SKM-1 treated with dmso at 0.1 percent for 144 hours (cell line): ENCODE measurements at regions not wholly inside any gene's neighbourhood (a gene's known extent, or its start where the extent isn't known, plus 50 kb on each side); places are given as distances from the start of the nearest gene placed in this dataset.

ENCODE experiments used
- DNase-seq: peaks from one replicate; lab custom pipeline; 2025; ENCODE audit not compliant: unreplicated experiment; lab: John Stamatoyannopoulos, UW

DNA sequence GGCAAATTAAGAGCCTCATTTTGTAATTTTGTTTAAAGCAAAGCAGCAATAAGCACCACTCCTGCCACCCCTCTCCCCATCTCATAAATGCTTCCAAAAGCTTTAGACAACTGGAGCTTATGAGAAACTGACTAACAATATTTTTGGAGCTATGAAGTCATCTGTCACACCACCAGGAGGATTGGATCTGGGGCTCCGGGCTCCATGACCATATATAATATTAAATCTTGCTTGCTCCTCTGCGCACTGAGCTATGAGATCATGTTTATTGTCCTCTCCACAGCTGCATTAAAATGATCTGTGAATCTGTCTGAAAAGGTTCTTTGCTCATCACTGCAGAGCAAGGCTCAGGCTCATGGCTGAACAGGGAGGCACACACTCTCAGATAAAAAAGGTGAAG, 323.7 kb downstream of the ZNF621 start:
- DNase-seq: no peak

DNA sequence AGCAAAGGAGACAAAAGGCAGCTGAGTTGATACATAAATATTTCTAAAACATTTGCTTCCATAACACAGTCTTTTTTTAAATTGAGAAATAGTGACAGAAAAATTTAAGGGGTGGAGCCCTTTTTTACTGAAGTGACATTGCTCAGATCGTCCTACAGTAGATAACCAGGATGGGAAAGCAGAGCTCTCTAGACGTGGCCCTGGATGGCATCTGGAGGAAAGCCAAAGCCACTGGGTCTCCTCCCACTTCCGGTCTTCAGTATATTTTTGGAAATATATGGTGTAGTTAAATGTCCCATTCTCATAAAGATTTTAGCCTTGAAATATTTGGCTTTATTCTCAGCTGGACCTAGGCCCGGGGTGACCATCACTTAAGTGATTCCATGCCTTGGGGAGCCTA, 326.1 kb downstream of the ZNF621 start:
- no peak for DNase-seq

DNA sequence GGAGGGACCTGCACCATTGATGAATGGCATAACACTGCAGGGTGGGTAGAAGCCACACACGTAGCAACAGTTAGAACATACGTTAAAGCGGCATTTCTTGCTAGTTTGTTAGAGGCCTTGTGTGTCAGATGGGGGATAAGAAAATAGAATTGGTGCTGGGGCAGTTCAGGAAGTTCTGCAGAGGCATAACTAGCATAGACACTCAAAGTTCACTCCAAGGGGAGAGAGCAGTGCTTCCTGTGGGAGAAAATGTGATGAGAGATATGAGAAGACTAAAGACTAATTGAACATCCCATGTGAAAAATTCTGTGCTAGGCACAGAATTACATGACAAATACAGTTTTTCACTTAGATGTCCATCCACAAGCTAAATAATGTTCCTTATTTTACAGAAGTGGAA, 327.1 kb downstream of the ZNF621 start:
- DNase-seq: no peak

DNA sequence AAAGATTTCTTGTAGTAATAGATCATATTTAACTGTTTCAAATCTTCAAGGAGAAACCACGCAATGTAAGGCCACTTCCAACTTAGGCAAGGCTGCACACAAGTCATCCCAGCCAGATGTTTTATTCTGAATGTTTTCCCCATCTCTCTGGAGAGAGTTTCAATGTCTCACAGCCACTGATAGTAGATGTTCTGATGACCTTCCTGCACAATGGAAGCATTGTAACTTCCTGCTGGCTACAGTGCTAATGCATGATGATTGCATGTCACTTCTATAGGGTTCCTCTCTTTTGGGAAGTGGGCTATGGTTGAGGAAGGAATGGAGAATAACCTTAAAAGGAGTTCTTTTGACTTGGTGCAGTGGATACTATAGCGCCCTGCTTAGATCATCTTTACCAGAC, 328.0 kb downstream of the ZNF621 start:
- no peak for DNase-seq

DNA sequence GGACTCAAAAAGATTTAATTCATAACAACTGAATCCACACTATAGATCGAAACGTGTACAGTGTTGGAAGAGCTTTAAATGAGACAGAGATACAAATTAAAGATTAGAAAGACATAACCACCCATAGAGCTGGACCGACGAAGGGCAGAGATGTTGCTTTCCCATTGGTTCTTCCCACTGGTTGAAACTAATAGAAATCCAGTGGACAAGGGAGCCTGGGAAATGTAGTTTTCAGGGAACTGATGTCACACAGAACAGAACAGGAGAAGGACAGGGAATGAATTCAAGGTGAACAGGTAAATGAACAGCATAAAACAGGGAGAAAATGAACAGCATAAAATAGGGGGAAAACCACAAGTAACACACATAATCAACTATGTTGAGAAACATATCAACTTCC, 328.7 kb downstream of the ZNF621 start:
- no peak for DNase-seq

DNA sequence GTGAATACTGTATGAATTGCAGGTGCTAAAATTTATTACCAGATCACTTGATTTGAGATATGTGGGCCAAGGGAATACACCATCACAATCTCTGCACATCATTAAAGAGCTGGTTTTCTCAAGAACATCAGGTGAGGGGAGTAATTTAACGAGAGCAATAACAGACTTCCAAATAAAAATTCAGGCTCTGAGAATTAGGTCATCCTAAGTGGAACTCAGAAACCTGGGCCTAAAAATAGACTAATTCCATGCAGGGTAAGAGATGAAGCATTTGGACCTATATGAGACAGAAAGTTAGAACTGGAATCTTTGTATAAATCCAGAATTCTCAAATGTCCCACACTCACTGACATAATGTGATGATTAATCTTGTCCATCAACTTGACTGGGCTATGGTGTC, 331.1 kb downstream of the ZNF621 start:
- no peak for DNase-seq

DNA sequence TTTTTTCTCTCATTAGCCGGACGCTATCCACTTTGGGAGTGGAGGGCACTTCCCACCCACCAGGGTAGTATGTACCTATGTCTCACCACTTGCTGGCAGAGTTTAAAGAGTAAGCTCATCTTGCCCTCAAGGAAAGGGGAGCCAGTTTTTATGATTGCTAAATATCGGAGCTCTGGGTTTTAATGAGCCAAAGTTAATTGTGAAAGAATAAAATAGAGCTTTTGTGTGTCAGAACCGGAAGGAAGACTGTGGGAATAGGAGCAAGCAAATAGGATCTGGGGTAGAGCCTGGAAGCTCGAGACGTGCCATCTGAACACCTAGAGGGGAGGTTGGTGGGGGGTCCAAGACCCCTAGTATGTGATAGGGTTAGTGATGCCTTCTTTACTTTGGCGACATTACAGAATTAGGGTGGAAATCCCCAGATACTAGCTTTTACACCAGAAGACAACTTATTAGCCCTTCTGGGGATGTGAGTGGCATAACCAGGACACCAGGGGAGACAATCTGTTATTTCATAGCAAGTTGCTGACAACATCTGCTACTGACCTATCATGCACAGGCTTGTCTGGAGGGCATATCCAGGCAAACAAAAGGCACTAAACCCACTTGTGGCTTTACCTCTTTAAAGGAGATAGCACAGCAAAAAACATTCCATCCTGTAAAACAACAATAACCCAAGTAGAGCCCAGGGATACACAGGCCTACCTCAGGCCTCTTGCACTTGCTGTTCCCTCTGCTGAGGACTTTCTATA, 333.8 kb downstream of the ZNF621 start:
- no peak for DNase-seq

DNA sequence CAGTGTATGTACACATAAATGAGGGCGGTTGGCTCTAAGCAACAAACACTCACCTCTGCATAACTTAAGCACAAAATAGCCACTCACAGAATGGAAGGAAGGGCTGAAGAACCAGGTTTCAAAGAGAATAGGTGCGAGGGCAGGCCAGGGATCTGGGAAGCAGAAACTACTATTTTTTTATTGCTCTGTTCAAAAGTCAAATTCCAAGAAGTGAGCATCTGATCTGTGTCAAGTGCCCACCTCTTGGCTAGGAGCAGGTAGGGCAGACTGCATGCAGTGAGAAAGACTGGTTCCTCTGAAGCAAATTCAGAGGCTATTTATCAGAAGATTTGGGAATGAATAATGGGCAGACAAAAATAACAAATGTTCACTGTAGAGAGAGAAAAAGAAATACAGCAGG, 336.4 kb upstream of the CTNNB1 start:
- DNase-seq: no peak

DNA sequence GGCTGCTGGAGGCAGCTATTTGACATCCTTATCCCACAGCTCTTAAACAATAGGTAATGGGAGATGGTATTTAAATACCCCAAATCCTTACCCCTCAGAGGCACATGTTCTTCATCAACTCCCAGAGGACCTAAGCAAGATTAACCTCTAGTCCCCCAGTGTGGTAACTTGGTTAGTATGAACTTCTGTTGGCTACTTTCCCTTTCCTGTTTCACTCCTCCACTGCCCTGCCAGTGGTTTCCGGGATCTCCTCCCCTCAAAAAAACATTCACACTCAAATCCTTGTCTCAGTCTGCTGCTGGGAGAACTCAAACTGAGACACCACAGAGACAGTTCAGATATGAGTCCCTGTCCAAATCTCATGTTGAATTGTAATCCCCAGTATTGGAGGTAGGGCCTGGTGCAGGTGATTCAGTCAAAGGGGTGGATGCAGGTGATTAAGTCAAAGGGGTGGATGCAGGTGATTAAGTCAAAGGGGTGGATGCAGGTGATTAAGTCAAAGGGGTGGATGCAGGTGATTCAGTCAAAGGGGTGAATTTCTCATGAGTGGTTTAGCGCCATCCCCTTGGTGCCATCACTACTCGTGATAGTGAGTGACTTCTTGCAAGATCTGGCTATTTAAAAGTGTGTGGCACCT, 335.0 kb upstream of the CTNNB1 start:
- DNase-seq: no peak

DNA sequence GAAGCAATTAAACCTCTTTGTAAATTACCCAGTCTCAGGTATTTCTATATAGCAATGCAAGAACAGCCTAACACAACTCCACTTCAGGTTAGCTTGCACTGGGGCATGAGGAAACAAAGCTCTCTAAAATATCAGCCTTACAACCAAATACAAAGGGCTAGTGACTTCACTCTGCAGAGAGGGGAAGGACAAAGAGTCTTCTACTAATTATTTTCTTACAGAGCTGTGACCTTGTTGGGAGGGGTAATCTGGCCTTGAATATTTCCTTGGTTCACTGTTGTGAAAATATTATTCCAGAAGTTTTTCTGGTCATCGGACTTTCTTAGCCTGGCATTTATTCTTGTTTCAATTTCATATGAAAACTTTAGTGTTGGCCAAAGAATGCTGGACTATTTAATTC, 334.4 kb upstream of the CTNNB1 start:
- no peak for DNase-seq

DNA sequence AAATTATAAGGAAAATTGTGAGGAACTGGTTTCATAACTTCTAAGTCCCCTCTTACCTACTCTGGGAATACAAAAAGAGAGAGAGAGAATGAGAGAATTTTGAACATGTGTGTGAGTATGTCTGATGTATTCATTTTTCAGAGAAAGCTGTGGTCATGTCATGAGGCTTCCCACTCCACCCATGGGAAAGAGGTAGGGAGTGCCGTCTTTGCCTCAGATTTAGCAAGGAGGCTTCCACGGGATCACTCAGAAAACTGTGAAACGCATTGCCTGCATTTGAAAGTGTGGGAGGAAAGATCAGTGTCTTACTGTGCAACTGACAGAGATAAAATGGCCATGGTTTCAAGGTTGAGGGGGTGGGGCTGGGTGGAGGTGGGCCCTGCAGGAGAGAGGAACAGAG, 331.5 kb upstream of the CTNNB1 start:
- no peak for DNase-seq

DNA sequence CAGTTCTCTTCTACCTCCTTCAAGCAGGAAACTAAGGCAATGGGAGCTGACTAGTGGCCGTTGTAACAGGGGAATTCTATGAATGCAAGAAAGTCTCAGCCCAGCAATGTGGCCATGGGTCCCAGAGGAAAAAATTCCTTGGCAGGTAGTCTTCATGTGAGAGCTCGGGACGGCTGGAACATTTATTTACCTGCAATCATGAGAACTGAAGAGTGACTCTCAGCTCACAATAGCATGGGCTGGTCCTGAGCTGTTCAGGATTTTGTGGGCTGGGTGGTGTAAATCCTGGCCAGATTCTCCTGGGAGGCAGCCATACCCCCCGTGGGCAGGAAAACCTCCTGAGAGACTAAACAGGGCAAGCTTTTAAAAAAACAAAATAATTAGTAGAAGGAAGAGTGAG, 330.3 kb upstream of the CTNNB1 start:
- DNase-seq: no peak

DNA sequence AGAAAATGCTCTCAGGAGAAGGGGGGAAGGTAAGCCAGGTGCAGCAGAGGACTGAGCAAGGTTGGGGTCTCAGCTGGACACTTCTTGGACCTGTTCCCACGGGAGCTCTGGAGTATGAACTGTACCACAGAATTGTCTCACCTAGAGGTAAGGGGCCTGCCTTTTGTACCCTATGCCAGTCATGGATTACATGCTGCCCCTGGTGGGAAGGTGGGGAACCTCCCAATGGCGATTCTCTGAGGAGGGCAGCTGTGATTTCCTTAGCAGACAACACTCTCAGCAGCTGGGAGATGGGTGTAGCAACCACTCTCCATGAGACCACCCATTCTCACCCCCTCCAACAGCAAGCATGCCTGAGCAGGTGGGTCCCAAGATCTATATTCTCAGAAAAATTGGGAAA, 329.4 kb upstream of the CTNNB1 start:
- no peak for DNase-seq

DNA sequence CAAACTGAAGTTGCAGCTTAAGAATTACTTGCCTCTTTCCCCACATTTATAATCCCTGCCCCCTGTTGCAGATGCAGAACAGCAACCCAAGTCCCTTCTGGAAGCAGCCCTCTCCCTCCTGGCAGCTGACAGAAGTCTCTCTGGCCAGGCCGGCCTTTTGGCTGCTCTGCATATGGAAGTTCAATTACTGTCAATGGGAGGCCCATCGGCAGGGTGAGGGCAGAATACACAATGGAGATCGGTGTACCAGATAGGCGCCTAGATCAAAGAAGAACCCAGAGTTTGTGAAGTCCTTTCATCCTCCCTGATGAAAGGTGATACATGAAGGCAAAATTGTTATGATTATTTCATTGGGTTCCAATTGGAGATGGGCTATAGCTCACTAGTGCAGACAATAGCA, 327.9 kb upstream of the CTNNB1 start:
- DNase-seq: no peak

DNA sequence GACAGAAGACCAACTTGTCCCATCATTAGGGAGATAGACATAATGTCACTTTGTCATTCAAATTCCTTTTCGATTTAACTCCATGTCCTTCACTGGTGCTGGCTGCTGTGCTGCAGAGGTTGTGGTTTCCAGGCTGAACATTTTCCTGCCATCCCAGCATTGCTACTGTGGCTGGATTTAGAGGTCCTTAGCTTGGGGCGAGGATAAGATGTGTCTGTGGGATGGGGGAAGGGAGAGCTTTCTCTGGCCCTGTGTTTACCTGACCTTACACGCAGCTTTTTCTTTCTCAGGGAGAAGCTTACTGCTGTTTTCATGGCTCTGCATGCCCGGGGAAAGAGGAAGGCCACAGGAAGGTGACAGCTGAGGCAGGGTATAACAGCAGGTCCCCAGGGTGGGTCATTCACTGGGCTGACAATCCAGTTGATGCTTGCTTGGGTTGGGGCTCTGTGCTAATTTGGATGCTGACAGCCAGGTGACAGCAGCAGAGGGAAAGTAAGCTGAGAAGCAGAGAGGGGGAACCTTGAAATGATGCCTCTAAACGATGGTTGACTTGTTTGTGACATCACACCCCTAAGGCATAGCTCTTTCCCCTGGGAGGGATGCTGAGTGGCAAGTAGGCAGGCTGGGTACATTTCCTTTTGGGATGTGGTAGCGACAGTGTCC, 326.9 kb upstream of the CTNNB1 start:
- no peak for DNase-seq

DNA sequence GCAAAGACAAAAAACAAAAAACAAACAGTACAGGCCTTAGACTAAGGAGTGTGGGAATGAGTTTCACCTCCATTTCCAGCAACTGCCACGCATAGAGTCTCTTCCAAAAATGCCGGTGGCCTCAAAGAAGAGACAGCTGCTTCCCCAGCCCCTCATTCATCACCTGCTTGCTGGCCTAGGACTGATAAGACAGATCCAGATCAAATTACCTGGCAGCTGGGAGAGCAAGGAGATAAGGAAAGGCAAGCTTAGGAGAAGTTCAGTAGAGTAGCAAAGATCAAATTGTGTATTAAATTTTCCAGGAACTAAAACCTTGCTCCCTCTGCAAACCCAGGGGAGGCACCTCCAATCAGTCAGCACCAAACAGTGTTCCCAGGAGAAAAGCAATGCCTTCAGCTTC, 325.8 kb upstream of the CTNNB1 start:
- no peak for DNase-seq

DNA sequence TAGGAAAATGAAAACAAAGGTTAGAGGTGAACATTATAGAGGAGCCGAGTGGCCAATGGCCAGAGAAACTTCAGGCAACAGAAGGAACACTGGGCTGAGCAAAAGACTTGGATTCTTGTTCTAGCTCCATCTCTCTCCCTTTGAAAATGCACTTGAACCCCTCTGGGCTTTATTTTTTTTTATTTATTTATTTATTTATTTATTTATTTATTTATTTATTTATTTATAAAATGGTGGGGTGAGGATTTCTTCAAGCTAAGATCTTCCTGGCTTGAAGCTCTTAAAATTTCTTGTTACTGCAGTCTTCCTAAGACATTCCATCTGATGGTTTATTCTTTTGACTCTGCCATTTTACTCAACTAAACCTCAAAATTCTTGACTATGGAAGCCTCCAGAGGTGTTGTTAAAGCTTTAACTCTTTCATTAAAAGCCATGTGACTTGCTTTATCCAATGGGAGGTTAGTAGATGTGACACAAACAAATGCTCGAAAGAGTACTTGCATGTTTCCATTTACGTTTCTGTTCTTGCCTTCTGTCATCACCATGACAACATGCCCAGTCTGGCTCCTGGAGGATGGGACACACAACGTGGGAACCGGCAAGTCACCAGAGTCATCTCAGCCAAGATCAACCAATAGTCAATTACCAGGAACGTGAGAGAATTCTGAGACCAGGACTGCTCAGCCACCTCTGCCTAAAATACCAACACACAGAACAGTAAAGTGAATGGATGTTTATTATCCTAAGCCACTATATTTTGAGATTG, 325.2 kb upstream of the CTNNB1 start:
- no peak for DNase-seq

DNA sequence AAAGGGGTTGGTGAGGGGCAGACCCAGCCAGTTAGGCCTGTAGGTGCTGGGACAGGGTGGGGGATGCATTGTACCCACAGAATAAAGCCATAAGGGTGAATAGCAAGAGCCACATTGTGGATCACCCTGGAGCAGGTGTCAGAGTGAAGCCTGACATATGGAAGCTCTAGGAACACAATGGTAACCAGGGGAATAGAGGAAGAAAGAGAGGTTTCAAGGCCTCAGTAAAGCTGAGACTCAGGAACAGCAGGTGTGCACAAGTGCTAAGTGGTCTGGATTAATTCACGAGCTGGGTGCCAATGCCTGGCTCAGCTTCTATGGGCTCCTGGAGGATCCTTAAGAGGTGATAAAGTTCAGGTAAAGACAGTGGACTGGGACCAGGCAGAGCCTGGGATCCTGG, 323.7 kb upstream of the CTNNB1 start:
- no peak for DNase-seq

DNA sequence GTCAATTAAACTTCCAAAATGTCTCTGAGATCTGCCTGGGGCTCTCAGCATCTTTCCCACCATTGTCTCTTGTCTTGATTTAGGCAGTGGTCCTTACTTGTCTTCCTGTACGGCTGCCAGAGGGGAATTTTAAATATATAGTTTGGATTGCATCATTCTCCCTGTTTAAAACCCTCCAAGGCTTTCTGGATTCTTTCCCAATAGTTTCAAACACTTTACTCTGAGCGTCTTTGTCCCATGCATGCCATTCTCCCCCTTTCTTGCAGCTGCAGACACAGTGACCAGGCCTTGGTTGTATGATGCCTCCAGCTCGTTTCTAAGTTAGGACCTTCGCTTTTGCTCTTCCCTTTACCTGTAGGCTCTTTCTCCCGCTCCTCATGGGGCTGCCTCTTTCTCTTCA, 323.3 kb upstream of the CTNNB1 start:
- DNase-seq: no peak

DNA sequence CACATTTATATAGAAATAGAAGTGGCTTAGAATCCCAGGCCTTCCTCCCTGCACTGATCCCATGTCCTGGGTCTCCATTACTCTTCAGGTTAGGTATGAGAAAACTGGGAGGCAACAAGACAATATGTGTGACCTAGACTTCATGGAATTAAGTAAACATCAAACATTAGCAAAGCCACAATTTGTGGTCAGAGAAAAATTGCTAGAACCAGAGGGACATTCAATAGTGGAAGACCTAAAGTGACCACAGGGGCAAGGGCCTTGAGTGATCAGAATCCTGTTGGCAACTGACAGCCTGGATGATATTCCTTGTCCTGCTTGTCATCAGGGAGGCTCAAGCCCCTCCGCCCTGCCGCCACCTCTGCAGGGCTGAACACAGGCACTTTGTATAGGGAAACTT, 322.8 kb upstream of the CTNNB1 start:
- no peak for DNase-seq

DNA sequence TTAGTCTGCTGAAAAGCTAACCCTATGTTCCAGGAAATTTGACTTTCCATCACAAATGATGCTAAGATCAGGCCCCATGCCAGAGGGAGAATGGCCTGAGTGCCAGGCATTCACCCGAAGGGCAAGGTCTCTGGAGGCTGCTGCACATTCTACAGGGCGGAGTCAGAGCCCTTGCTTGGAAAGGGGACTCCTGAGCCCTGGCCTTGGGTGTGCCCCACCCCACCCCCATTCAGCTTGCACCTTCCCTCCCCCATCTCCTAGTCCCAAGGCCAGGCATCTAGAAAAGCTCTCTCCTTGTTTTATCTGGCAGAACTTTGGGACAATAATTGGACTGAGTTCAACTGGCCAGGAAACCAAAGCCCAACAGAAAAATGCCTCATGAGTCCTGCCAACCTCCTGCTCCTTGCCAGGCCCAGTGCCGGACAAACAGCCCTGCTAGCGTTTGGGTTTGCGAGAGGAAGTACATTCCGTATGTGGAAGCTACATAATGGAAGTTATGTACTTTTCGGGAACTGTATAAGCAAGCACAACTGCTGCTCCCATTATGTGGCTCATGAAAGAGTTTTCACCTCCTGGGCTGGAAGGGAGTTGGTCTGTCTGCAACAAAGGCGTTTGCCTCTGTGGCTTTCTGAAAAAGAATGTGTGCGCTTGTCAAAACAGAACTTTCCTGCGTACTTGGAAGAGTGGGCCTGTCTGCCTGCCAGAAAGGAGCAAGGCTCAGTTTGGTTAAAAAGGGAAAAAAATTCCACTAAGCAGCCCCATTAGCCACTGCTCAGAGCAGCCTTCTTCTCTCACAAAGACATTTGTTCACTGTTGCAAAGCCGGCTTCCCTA, 321.5 kb upstream of the CTNNB1 start:
- no peak for DNase-seq
